Neural cell (in vitro differentiated cells): ENCODE measurements at regions not wholly inside any gene's neighbourhood (a gene's known extent, or its start where the extent isn't known, plus 50 kb on each side); places are given as distances from the start of the nearest gene placed in this dataset.

Source experiments
- H2AFZ ChIP-seq: fragments of 200-600, 300-800 bp; sonication (generic), shearing (Covaris generic); 2 replicates; pipeline ENCODE4 v1.6.0; 2014; ENCODE audit warnings: low read depth, mild to moderate bottlenecking, antibody characterized with exemption, low read length, moderate library complexity
- H3F3A ChIP-seq: fragments of 200-600 bp; shearing (Covaris generic); 2 replicates; pipeline ENCODE4 v1.6.1; 2016; ENCODE audit warnings: mild to moderate bottlenecking, moderate library complexity, mixed read lengths, antibody characterized with exemption, low read length; ENCODE audit not compliant: insufficient read depth, poor library complexity, severe bottlenecking
- H3K27ac ChIP-seq: fragments of 200-600, 300-800 bp; sonication (generic), shearing (Covaris generic); 2 replicates; pipeline ENCODE4 v1.5.1; 2014; ENCODE audit warnings: mild to moderate bottlenecking, low read length, moderate library complexity
- H3K27me3 ChIP-seq: fragments of 300-800, 200-600 bp; sonication (generic), shearing (Covaris generic); 2 replicates; pipeline ENCODE4 v1.6.0; 2014; ENCODE audit warnings: mild to moderate bottlenecking, low read depth, low read length, moderate library complexity; ENCODE audit not compliant: insufficient read depth
- H3K36me3 ChIP-seq: fragments of 300-800, 200-600 bp; sonication (generic), shearing (Covaris generic); 2 replicates; pipeline ENCODE4 v1.5.1; 2014; ENCODE audit warnings: mild to moderate bottlenecking, antibody characterized with exemption, low read length, moderate library complexity; ENCODE audit not compliant: insufficient read depth
- H3K4me2 ChIP-seq: fragments of 300-800, 200-600 bp; sonication (generic), shearing (Covaris generic); 2 replicates; pipeline ENCODE4 v1.6.0; 2014; ENCODE audit warnings: mild to moderate bottlenecking, low read length
- H3K4me3 ChIP-seq: fragments of 300-800, 200-600 bp; sonication (generic), shearing (Covaris generic); 2 replicates; pipeline ENCODE4 v1.5.1; 2014; ENCODE audit warnings: mild to moderate bottlenecking, low read length, moderate library complexity
- H3K79me2 ChIP-seq: fragments of 200-600 bp; shearing (Covaris generic); replicated peaks from 2 replicates; pipeline ENCODE4 v1.6.0; 2014; ENCODE audit warnings: mild to moderate bottlenecking, low read length, moderate library complexity; ENCODE audit not compliant: insufficient read depth
- H3K9ac ChIP-seq: fragments of 300-800, 200-600 bp; sonication (generic), shearing (Covaris generic); 2 replicates; pipeline ENCODE4 v1.6.1; 2016; ENCODE audit warnings: mild to moderate bottlenecking, low read length, mixed read lengths
- H3K9me2 ChIP-seq: fragments of 200-600 bp; shearing (Covaris generic); 2 replicates; pipeline ENCODE4 v1.6.1; 2016; ENCODE audit warnings: mild to moderate bottlenecking, low read length, mixed read lengths; ENCODE audit not compliant: insufficient read depth
- H3K9me3 ChIP-seq: fragments of 200-600, 300-800 bp; sonication (generic), shearing (Covaris generic); 2 replicates; pipeline ENCODE4 v1.6.1; 2016; ENCODE audit warnings: mild to moderate bottlenecking, mixed run types, low read length, moderate library complexity, mixed read lengths
- H4K20me1 ChIP-seq: fragments of 200-600 bp; shearing (Covaris generic); 2 replicates; pipeline ENCODE4 v1.6.1; 2016; ENCODE audit warnings: mild to moderate bottlenecking, mixed run types; ENCODE audit not compliant: insufficient read depth
- CTCF ChIP-seq: fragments of 450-650 bp; IDR thresholded peaks from 2 replicates; pipeline ENCODE4 v1.5.1; 2014; ENCODE audit warnings: antibody characterized with exemption, mild to moderate bottlenecking, moderate library complexity; ENCODE audit not compliant: poor library complexity, severe bottlenecking
- EP300 ChIP-seq: fragments of 450-650 bp; conservative IDR thresholded peaks from 2 replicates; pipeline ENCODE4 v1.6.1; 2014; ENCODE audit warnings: antibody characterized with exemption, mild to moderate bottlenecking, moderate library complexity; ENCODE audit not compliant: poor library complexity, severe bottlenecking
- EZH2 ChIP-seq: fragments of 200-600, 300-800 bp; shearing (Covaris generic), sonication (generic); IDR thresholded peaks from 2 replicates; pipeline ENCODE4 v1.6.1; 2014; ENCODE audit warnings: antibody characterized with exemption, low read length, borderline replicate concordance, mild to moderate bottlenecking; ENCODE audit not compliant: insufficient read depth, poor library complexity, severe bottlenecking
- MXI1 ChIP-seq: fragments of 450-650 bp; conservative IDR thresholded peaks from 2 replicates; pipeline ENCODE4 v1.6.1; 2014; ENCODE audit warnings: antibody characterized with exemption, mild to moderate bottlenecking; ENCODE audit not compliant: poor library complexity, severe bottlenecking
- POLR2AphosphoS5 ChIP-seq: IDR thresholded peaks from 2 replicates; pipeline ENCODE4 v1.6.1; 2012
- RAD21 ChIP-seq: fragments of 450-650 bp; conservative IDR thresholded peaks from 2 replicates; pipeline ENCODE4 v1.6.1; 2014; ENCODE audit warnings: antibody characterized with exemption, mild to moderate bottlenecking, moderate library complexity
- REST ChIP-seq: IDR thresholded peaks from 2 replicates; pipeline ENCODE4 v1.6.1; 2012; ENCODE audit warnings: borderline replicate concordance
- SMC3 ChIP-seq: fragments of 450-650 bp; conservative IDR thresholded peaks from 2 replicates; pipeline ENCODE4 v1.6.1; 2014; ENCODE audit warnings: antibody characterized with exemption, mild to moderate bottlenecking, moderate library complexity; ENCODE audit not compliant: poor library complexity
- TAF1 ChIP-seq: IDR thresholded peaks from 2 replicates; pipeline ENCODE4 v1.6.1; 2012; ENCODE audit warnings: low read depth

GRCh38 chr7:121557034-121557892 is 161.2 kb upstream of the FAM3C start:
- no peak overlapping the region for H2AFZ ChIP-seq
- H3K4me3 ChIP-seq: no peak overlapping the region
- H3K9me2 ChIP-seq: no peaks in the 10 kb centered on the region
- H3K27me3 ChIP-seq: no peaks in the 10 kb centered on the region
- H3K4me2 ChIP-seq: no peak overlapping the region
- no peak overlapping the region for H3K9ac ChIP-seq
- H3K27ac ChIP-seq: no peak overlapping the region
- H3K79me2 ChIP-seq: no peaks in the 10 kb centered on the region
- no peaks in the 10 kb centered on the region for H4K20me1 ChIP-seq
- no peak for TF ChIP-seq TAF1
- TF ChIP-seq REST: no peak
- TF ChIP-seq EZH2: no peak
- no peak for TF ChIP-seq RAD21
- TF ChIP-seq CTCF: no peak
- no peak for TF ChIP-seq SMC3
- no peak for TF ChIP-seq EP300
- TF ChIP-seq MXI1: no peak
- no peak for TF ChIP-seq POLR2AphosphoS5
- no peaks in the 10 kb centered on the region for H3K36me3 ChIP-seq
- no peaks in the 10 kb centered on the region for H3K9me3 ChIP-seq
- no peaks in the 10 kb centered on the region for H3F3A ChIP-seq

GRCh38 chr7:121555558-121555957 is 159.4 kb upstream of the FAM3C start:
- H4K20me1 ChIP-seq: no peaks in the 10 kb centered on the region
- no peak for TF ChIP-seq EZH2
- TF ChIP-seq TAF1: no peak
- no peak for TF ChIP-seq EP300
- no peaks in the 10 kb centered on the region for H3K9me3 ChIP-seq
- no peaks in the 10 kb centered on the region for H3K27me3 ChIP-seq
- no peaks in the 10 kb centered on the region for H3K9me2 ChIP-seq
- H3K4me3 ChIP-seq: no peak overlapping the region
- H3K79me2 ChIP-seq: no peaks in the 10 kb centered on the region
- H3K9ac ChIP-seq: no peak overlapping the region
- H2AFZ ChIP-seq: no peak overlapping the region
- H3K36me3 ChIP-seq: no peaks in the 10 kb centered on the region
- no peaks in the 10 kb centered on the region for H3F3A ChIP-seq
- no peak overlapping the region for H3K27ac ChIP-seq
- no peak overlapping the region for H3K4me2 ChIP-seq
